Stimulated activated memory B cell treated with anti-CD40 and anti-IgM and Interleukin-4, amounts not matched to agents 10 μg/mL and 1 μg/mL and 100 μg/mL, for 72 hours (primary cell): ENCODE measurements at regions not wholly inside any gene's neighbourhood (a gene's known extent, or its start where the extent isn't known, plus 50 kb on each side); places are given as distances from the start of the nearest gene placed in this dataset.
"Not testable (repeated sequence)": the region's sequence is repeated elsewhere in the genome, so short reads cannot be mapped to it uniquely, and the experiment has no call there.

ENCODE experiments used
- ATAC-seq: fragments of 150-1000 bp; cut with Tn5 transposase; 2 replicates; pipeline ENCODE4 v1.10.0; 2021
- H3K27ac Mint-ChIP-seq: one replicate; pipeline ENCODE4 v1.8.0; 2022; ENCODE audit warnings: mild to moderate bottlenecking, mixed read lengths
- H3K27me3 Mint-ChIP-seq: one replicate; pipeline ENCODE4 v1.8.0; 2022; ENCODE audit warnings: mixed read lengths
- H3K36me3 Mint-ChIP-seq: one replicate; pipeline ENCODE4 v1.8.0; 2022; ENCODE audit warnings: mixed read lengths
- H3K4me1 Mint-ChIP-seq: one replicate; pipeline ENCODE4 v1.8.0; 2022; ENCODE audit warnings: mixed read lengths
- H3K4me3 Mint-ChIP-seq: one replicate; pipeline ENCODE4 v1.8.0; 2022; ENCODE audit warnings: mild to moderate bottlenecking, moderate library complexity, mixed read lengths
- H3K9me3 Mint-ChIP-seq: one replicate; pipeline ENCODE4 v1.8.0; 2022; ENCODE audit warnings: mixed read lengths

- no peak overlapping the region for H3K4me3 Mint-ChIP-seq
- no peak for ATAC-seq
- no peaks in the 10 kb centered on the region for H3K4me1 Mint-ChIP-seq
- H3K9me3 Mint-ChIP-seq: peaks cover 20% of the 10 kb centered on the region
- peaks cover 4% of the 10 kb centered on the region for H3K36me3 Mint-ChIP-seq
- peaks cover 50% of the 10 kb centered on the region for H3K27me3 Mint-ChIP-seq
- no peak overlapping the region for H3K27ac Mint-ChIP-seq
Measured at GRCh38 chr5:135162661-135163265, 128.7 kb upstream of the PITX1 start.

- H3K27ac Mint-ChIP-seq: no peak overlapping the region
- no peaks in the 10 kb centered on the region for H3K4me1 Mint-ChIP-seq
- ATAC-seq: no peak
- peaks cover 5% of the 10 kb centered on the region for H3K36me3 Mint-ChIP-seq
- peaks cover 24% of the 10 kb centered on the region for H3K9me3 Mint-ChIP-seq
- no peak overlapping the region for H3K4me3 Mint-ChIP-seq
- peaks cover 50% of the 10 kb centered on the region for H3K27me3 Mint-ChIP-seq
Measured at GRCh38 chr5:135161221-135161620, 127.2 kb upstream of the PITX1 start.

- Mint-ChIP-seq H3K27me3 (peaks cover 46% of the 10 kb centered on the region), H3K27ac (no peak overlapping the region), H3K4me1 (no peaks in the 10 kb centered on the region), H3K4me3 (no peak overlapping the region), H3K9me3 (peaks cover 22% of the 10 kb centered on the region), H3K36me3 (peaks cover 5% of the 10 kb centered on the region)
- ATAC-seq: no peak
Measured at GRCh38 chr5:135160036-135160675, 126.1 kb upstream of the PITX1 start.

GRCh38 chr5:135159626-135160025 lies 125.6 kb upstream of the PITX1 start:
- Mint-ChIP-seq H3K27ac (no peak overlapping the region), H3K27me3 (peaks cover 43% of the 10 kb centered on the region), H3K9me3 (peaks cover 22% of the 10 kb centered on the region), H3K36me3 (peaks cover 5% of the 10 kb centered on the region), H3K4me1 (no peaks in the 10 kb centered on the region), H3K4me3 (no peak overlapping the region)
- no peak for ATAC-seq

GRCh38 chr5:135158982-135159381 lies 125.0 kb upstream of the PITX1 start:
- Mint-ChIP-seq H3K36me3 (peaks cover 5% of the 10 kb centered on the region), H3K9me3 (peaks cover 19% of the 10 kb centered on the region), H3K4me3 (no peak overlapping the region), H3K27me3 (peaks cover 37% of the 10 kb centered on the region), H3K27ac (no peak overlapping the region), H3K4me1 (no peaks in the 10 kb centered on the region)
- ATAC-seq: no peak

GRCh38 chr5:135158314-135158697 lies 124.3 kb upstream of the PITX1 start:
- Mint-ChIP-seq H3K27me3 (peaks cover 35% of the 10 kb centered on the region), H3K4me1 (no peaks in the 10 kb centered on the region), H3K36me3 (peaks cover 5% of the 10 kb centered on the region), H3K9me3 (peaks cover 15% of the 10 kb centered on the region), H3K27ac (no peak overlapping the region), H3K4me3 (no peak overlapping the region)
- ATAC-seq: no peak

GRCh38 chr5:135157421-135158313 lies 123.6 kb upstream of the PITX1 start:
- peaks cover 15% of the 10 kb centered on the region for H3K9me3 Mint-ChIP-seq
- peaks cover 5% of the 10 kb centered on the region for H3K36me3 Mint-ChIP-seq
- H3K4me1 Mint-ChIP-seq: no peaks in the 10 kb centered on the region
- H3K4me3 Mint-ChIP-seq: no peak overlapping the region
- no peak overlapping the region for H3K27ac Mint-ChIP-seq
- no peak for ATAC-seq
- H3K27me3 Mint-ChIP-seq: peaks cover 32% of the 10 kb centered on the region

- Mint-ChIP-seq H3K9me3 (peaks cover 15% of the 10 kb centered on the region), H3K27me3 (peaks cover 35% of the 10 kb centered on the region)
Measured at GRCh38 chr5:135156715-135157404, 122.8 kb upstream of the PITX1 start.

GRCh38 chr5:135156337-135156714 lies 122.3 kb upstream of the PITX1 start:
- Mint-ChIP-seq H3K9me3 (peaks cover 15% of the 10 kb centered on the region), H3K27ac (no peak overlapping the region)
- no peak for ATAC-seq

More at GRCh38 chr5:135156715-135157404, 122.8 kb upstream of the PITX1 start:
- Mint-ChIP-seq H3K4me3 (no peak overlapping the region), H3K4me1 (no peaks in the 10 kb centered on the region), H3K27ac (no peak overlapping the region), H3K36me3 (peaks cover 5% of the 10 kb centered on the region)
- no peak for ATAC-seq

GRCh38 chr5:135155616-135156214 lies 121.7 kb upstream of the PITX1 start:
- peaks cover 34% of the 10 kb centered on the region for H3K27me3 Mint-ChIP-seq
- peaks cover 11% of the 10 kb centered on the region for H3K9me3 Mint-ChIP-seq
- H3K4me3 Mint-ChIP-seq: no peak overlapping the region
- peaks cover 5% of the 10 kb centered on the region for H3K36me3 Mint-ChIP-seq
- H3K27ac Mint-ChIP-seq: no peak overlapping the region
- no peaks in the 10 kb centered on the region for H3K4me1 Mint-ChIP-seq
- ATAC-seq: no peak

More at GRCh38 chr5:135156337-135156714, 122.3 kb upstream of the PITX1 start:
- no peak overlapping the region for H3K4me3 Mint-ChIP-seq
- H3K27me3 Mint-ChIP-seq: peaks cover 37% of the 10 kb centered on the region
- H3K4me1 Mint-ChIP-seq: no peaks in the 10 kb centered on the region
- H3K36me3 Mint-ChIP-seq: peaks cover 5% of the 10 kb centered on the region

- no peaks in the 10 kb centered on the region for H3K4me1 Mint-ChIP-seq
- peaks cover 11% of the 10 kb centered on the region for H3K9me3 Mint-ChIP-seq
- H3K27me3 Mint-ChIP-seq: peaks cover 33% of the 10 kb centered on the region
- no peak overlapping the region for H3K4me3 Mint-ChIP-seq
- no peak overlapping the region for H3K27ac Mint-ChIP-seq
- peaks cover 5% of the 10 kb centered on the region for H3K36me3 Mint-ChIP-seq
- ATAC-seq: no peak
Measured at GRCh38 chr5:135154961-135155360, 120.9 kb upstream of the PITX1 start.

- no peaks in the 10 kb centered on the region for H3K4me1 Mint-ChIP-seq
- peaks cover 33% of the 10 kb centered on the region for H3K27me3 Mint-ChIP-seq
- no peak overlapping the region for H3K27ac Mint-ChIP-seq
- peaks cover 8% of the 10 kb centered on the region for H3K9me3 Mint-ChIP-seq
- H3K36me3 Mint-ChIP-seq: peaks cover 5% of the 10 kb centered on the region
- no peak for ATAC-seq
- no peak overlapping the region for H3K4me3 Mint-ChIP-seq
Measured at GRCh38 chr5:135154197-135154596, 120.2 kb upstream of the PITX1 start.

GRCh38 chr5:135153661-135154060 lies 119.6 kb upstream of the PITX1 start:
- peaks cover 8% of the 10 kb centered on the region for H3K9me3 Mint-ChIP-seq
- H3K27ac Mint-ChIP-seq: no peak overlapping the region
- H3K4me1 Mint-ChIP-seq: no peaks in the 10 kb centered on the region
- H3K4me3 Mint-ChIP-seq: no peak overlapping the region
- peaks cover 33% of the 10 kb centered on the region for H3K27me3 Mint-ChIP-seq
- H3K36me3 Mint-ChIP-seq: peaks cover 5% of the 10 kb centered on the region
- ATAC-seq: no peak

GRCh38 chr5:135153259-135153658 lies 119.2 kb upstream of the PITX1 start:
- H3K9me3 Mint-ChIP-seq: peaks cover 8% of the 10 kb centered on the region
- H3K36me3 Mint-ChIP-seq: peaks cover 5% of the 10 kb centered on the region
- no peaks in the 10 kb centered on the region for H3K4me1 Mint-ChIP-seq
- no peak overlapping the region for H3K4me3 Mint-ChIP-seq
- H3K27ac Mint-ChIP-seq: no peak overlapping the region
- peaks cover 33% of the 10 kb centered on the region for H3K27me3 Mint-ChIP-seq
- no peak for ATAC-seq

GRCh38 chr5:135151660-135152059 lies 117.6 kb upstream of the PITX1 start:
- not testable (repeated sequence) for H3K27ac Mint-ChIP-seq, ATAC-seq, H3K36me3 Mint-ChIP-seq, H3K4me3 Mint-ChIP-seq, H3K4me1 Mint-ChIP-seq, H3K9me3 Mint-ChIP-seq
- H3K27me3 Mint-ChIP-seq: peaks cover 27% of the 10 kb centered on the region
